ENCODE measurements at regions not wholly inside any gene's neighbourhood (a gene's known extent, or its start where the extent isn't known, plus 50 kb on each side); places are given as distances from the start of the nearest gene placed in this dataset.

DNA sequence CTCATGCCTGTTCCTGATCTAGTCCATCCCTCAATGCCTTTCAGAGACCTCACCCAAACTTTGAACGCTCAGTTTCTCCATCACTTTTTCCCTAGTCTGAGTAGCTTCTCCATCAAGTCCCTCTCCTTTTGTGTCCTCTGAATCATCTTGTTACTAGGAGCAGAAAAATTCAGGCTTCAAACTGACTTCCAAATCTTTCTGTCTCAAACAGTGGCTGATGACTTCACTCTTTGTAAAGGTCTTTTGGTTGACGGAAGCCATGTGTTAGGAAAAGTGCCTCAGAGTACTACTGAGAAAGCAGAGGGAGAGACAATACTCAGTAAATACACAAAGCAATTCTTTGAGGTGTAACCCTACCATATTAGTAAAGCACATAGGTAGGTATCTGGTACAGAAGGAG, 65.7 kb upstream of the CAMK2D start:
- no peak overlapping the region for H3K27ac ChIP-seq
- TF ChIP-seq, protein P1, sequence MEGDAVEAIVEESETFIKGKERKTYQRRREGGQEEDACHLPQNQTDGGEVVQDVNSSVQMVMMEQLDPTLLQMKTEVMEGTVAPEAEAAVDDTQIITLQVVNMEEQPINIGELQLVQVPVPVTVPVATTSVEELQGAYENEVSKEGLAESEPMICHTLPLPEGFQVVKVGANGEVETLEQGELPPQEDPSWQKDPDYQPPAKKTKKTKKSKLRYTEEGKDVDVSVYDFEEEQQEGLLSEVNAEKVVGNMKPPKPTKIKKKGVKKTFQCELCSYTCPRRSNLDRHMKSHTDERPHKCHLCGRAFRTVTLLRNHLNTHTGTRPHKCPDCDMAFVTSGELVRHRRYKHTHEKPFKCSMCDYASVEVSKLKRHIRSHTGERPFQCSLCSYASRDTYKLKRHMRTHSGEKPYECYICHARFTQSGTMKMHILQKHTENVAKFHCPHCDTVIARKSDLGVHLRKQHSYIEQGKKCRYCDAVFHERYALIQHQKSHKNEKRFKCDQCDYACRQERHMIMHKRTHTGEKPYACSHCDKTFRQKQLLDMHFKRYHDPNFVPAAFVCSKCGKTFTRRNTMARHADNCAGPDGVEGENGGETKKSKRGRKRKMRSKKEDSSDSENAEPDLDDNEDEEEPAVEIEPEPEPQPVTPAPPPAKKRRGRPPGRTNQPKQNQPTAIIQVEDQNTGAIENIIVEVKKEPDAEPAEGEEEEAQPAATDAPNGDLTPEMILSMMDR (conservative IDR thresholded peaks at IDR 0.05; ENCODE audit: low read depth, low read length) = no peak
- no peaks in the 10 kb centered on the region for H3K36me3 ChIP-seq (ENCODE audit: insufficient read depth)
- no peak overlapping the region for H3K9ac ChIP-seq
- no peak overlapping the region for H3K4me3 ChIP-seq (IDR thresholded peaks at IDR 0.05; ENCODE audit: insufficient read depth, low read depth, low read length)
- no peak overlapping the region for H2AFZ ChIP-seq (ENCODE audit: low read depth)
- no peak overlapping the region for H3K4me2 ChIP-seq
- peaks cover 47% of the 10 kb centered on the region for H3K4me1 ChIP-seq (ENCODE audit: low read depth, poor library complexity, severe bottlenecking)
- no peaks in the 10 kb centered on the region for H3K27me3 ChIP-seq (ENCODE audit: insufficient read depth, low read depth)
- H3K79me2 ChIP-seq (ENCODE audit: insufficient read depth, low read depth) = no peaks in the 10 kb centered on the region
- H4K20me1 ChIP-seq (ENCODE audit: insufficient read depth) = no peaks in the 10 kb centered on the region

DNA sequence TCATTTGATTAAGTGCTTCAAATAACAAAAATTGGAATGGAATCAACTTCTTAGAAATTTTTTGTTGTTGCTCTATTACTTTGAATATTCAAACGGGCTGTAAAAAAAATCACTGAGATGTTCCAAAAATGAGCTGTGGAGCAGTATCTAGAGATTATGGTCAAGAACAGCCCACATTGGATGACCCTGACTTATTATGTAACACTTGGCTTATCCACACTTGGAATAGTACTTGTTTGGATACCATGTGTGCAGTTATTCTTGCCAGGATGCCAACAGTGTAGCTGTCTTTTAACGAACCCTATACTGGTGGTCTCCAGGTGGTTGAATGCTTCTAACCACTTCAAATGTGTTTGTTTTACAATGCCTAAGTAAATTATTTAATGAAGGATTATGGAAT, 64.9 kb upstream of the CAMK2D start:
- Histone ChIP-seq H3K27me3 (ENCODE audit: insufficient read depth, low read depth) (no peaks in the 10 kb centered on the region), H3K4me3 (IDR thresholded peaks at IDR 0.05; ENCODE audit: insufficient read depth, low read depth, low read length) (no peak overlapping the region), H2AFZ (ENCODE audit: low read depth) (no peak overlapping the region), H4K20me1 (ENCODE audit: insufficient read depth) (no peaks in the 10 kb centered on the region), H3K27ac (no peak overlapping the region), H3K79me2 (ENCODE audit: insufficient read depth, low read depth) (no peaks in the 10 kb centered on the region), H3K9ac (no peak overlapping the region), H3K4me2 (peak overlapping the region; percentile 78; the same call in 1 of the 2 replicates), H3K36me3 (ENCODE audit: insufficient read depth) (no peaks in the 10 kb centered on the region), H3K4me1 (ENCODE audit: low read depth, poor library complexity, severe bottlenecking) (peaks cover 53% of the 10 kb centered on the region)
- TF ChIP-seq, protein P1 (conservative IDR thresholded peaks at IDR 0.05; ENCODE audit: low read depth, low read length) = no peak

DNA sequence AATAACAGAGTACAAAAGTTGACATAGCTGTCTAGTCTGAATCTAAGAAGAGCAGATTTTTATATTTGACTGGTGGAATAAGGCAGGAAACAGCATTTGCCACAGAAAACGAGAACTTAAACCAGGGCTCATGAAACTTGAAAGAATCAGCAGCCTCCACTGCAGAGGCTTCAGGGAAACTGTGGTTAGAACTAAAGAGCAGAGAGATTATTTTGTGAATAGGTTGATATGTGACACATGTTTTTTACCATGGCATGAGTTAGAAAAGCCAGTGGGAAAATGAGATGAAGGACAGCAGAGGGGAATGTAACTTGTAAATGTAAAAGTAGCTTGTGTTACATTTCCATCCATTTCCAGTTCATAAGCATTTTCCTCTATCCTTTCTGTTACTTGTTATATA, 63.7 kb upstream of the CAMK2D start:
- Histone ChIP-seq H4K20me1 (ENCODE audit: insufficient read depth) (no peaks in the 10 kb centered on the region), H3K27ac (peak overlapping the region; percentile 40; the same call in 1 of the 2 replicates), H3K4me3 (IDR thresholded peaks at IDR 0.05; ENCODE audit: insufficient read depth, low read depth, low read length) (no peak overlapping the region), H3K36me3 (ENCODE audit: insufficient read depth) (no peaks in the 10 kb centered on the region), H3K9ac (no peak overlapping the region), H3K79me2 (ENCODE audit: insufficient read depth, low read depth) (no peaks in the 10 kb centered on the region), H3K4me2 (peak overlapping the region; percentile 78), H3K27me3 (ENCODE audit: insufficient read depth, low read depth) (no peaks in the 10 kb centered on the region), H2AFZ (ENCODE audit: low read depth) (no peak overlapping the region), H3K4me1 (ENCODE audit: low read depth, poor library complexity, severe bottlenecking) (peaks cover 53% of the 10 kb centered on the region)
- TF ChIP-seq, protein P1 (conservative IDR thresholded peaks at IDR 0.05; ENCODE audit: low read depth, low read length) = no peak

DNA sequence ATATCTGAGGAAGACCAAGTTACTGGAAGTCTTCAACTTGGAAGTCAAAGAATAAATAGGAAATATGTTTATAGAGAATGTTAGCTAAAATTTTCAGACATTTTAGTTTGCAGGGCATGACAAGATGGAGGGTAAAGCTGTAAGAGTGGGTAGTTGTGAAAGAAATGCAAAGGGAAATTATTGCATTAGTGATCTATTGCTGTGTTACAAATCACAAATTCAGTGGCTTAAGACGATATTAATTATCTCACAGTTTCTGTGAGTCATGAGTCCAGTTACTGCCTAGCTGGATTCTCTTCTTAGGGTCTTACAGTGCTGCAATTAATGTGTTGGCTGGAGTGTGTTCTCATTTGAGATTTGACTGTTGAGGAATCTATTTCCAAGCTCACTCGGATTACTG, 62.9 kb upstream of the CAMK2D start:
- Histone ChIP-seq H3K4me3 (IDR thresholded peaks at IDR 0.05; ENCODE audit: insufficient read depth, low read depth, low read length) (no peak overlapping the region), H3K4me1 (ENCODE audit: low read depth, poor library complexity, severe bottlenecking) (peaks cover 53% of the 10 kb centered on the region), H3K27me3 (ENCODE audit: insufficient read depth, low read depth) (no peaks in the 10 kb centered on the region), H3K4me2 (peak overlapping the region; percentile 78), H4K20me1 (ENCODE audit: insufficient read depth) (no peaks in the 10 kb centered on the region), H2AFZ (ENCODE audit: low read depth) (0 out of 2 replicates have a peak overlapping the region, but pooled peaks have one; percentile 0), H3K27ac (peak overlapping the region; percentile 40; the same call in 1 of the 2 replicates), H3K9ac (no peak overlapping the region), H3K79me2 (ENCODE audit: insufficient read depth, low read depth) (no peaks in the 10 kb centered on the region), H3K36me3 (ENCODE audit: insufficient read depth) (no peaks in the 10 kb centered on the region)
- TF ChIP-seq, protein P1 (conservative IDR thresholded peaks at IDR 0.05; ENCODE audit: low read depth, low read length) = no peak
